GM18861 (cell line): ENCODE measurements at regions not wholly inside any gene's neighbourhood (a gene's known extent, or its start where the extent isn't known, plus 50 kb on each side); places are given as distances from the start of the nearest gene placed in this dataset.
"Not testable (repeated sequence)": the region's sequence is repeated elsewhere in the genome, so short reads cannot be mapped to it uniquely, and the experiment has no call there.

Source experiments
- ATAC-seq: cut with Tn5 transposase; IDR thresholded peaks from one replicate; pipeline ENCODE4 v1.9.1; 2021; ENCODE audit not compliant: unreplicated experiment

GRCh38 chr19:30267332-30267731 lies 104.9 kb upstream of the ZNF536 start:
- no peak for ATAC-seq

- ATAC-seq = no peak
Observed at GRCh38 chr19:30268601-30269000, 103.6 kb upstream of the ZNF536 start.

- ATAC-seq = no peak
Observed at GRCh38 chr19:30269638-30270037, 102.5 kb upstream of the ZNF536 start.

- no peak for ATAC-seq
Observed at GRCh38 chr19:30271816-30272215, 100.4 kb upstream of the ZNF536 start.

- ATAC-seq = no peak
Observed at GRCh38 chr19:30272554-30272953, 99.6 kb upstream of the ZNF536 start.

GRCh38 chr19:30273184-30273583 lies 99.0 kb upstream of the ZNF536 start:
- no peak for ATAC-seq

GRCh38 chr19:30274987-30275386 lies 97.2 kb upstream of the ZNF536 start:
- ATAC-seq = no peak

GRCh38 chr19:30276011-30276882 lies 95.9 kb upstream of the ZNF536 start:
- ATAC-seq = no peak

- ATAC-seq = no peak
Observed at GRCh38 chr19:30276883-30277280, 95.3 kb upstream of the ZNF536 start.

GRCh38 chr19:30277941-30278881 lies 94.0 kb upstream of the ZNF536 start:
- no peak for ATAC-seq

GRCh38 chr19:30278882-30279254 lies 93.3 kb upstream of the ZNF536 start:
- no peak for ATAC-seq

GRCh38 chr19:30280018-30280417 lies 92.2 kb upstream of the ZNF536 start:
- no peak for ATAC-seq

GRCh38 chr19:30281906-30282305 lies 90.3 kb upstream of the ZNF536 start:
- ATAC-seq = no peak

- ATAC-seq = no peak
Observed at GRCh38 chr19:30283556-30283955, 88.6 kb upstream of the ZNF536 start.

GRCh38 chr19:30284209-30284608 lies 88.0 kb upstream of the ZNF536 start:
- ATAC-seq = no peak

- no peak for ATAC-seq
Observed at GRCh38 chr19:30284885-30285284, 87.3 kb upstream of the ZNF536 start.

- no peak for ATAC-seq
Observed at GRCh38 chr19:30286378-30286777, 85.8 kb upstream of the ZNF536 start.

- no peak for ATAC-seq
Observed at GRCh38 chr19:30287259-30287658, 84.9 kb upstream of the ZNF536 start.

GRCh38 chr19:30287973-30288372 lies 84.2 kb upstream of the ZNF536 start:
- no peak for ATAC-seq

- no peak for ATAC-seq
Observed at GRCh38 chr19:30288911-30289310, 83.3 kb upstream of the ZNF536 start.

GRCh38 chr19:30289336-30289735 lies 82.8 kb upstream of the ZNF536 start:
- ATAC-seq = no peak

GRCh38 chr19:30290805-30291204 lies 81.4 kb upstream of the ZNF536 start:
- ATAC-seq = not testable (repeated sequence)
